ENCODE measurements at regions not wholly inside any gene's neighbourhood (a gene's known extent, or its start where the extent isn't known, plus 50 kb on each side); places are given as distances from the start of the nearest gene placed in this dataset.

DNA sequence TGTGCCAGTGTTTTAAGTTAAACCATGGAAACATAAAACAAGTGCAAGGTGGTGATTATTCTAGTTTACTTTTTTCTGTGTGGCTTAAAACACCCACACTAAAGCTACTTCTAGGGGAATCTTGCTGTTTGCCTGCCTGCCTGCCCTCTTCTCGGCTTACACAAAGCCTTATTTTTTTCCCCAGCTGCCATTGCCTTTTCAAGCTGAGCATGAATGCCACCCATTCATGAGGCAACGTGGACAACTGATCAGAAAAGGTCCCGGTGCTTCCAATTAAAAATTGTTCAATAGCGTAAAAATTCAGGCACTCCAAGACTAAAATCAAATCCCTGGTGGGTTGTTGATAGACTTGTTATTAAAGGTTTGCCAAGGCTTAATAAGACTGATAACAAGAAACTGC lies 401.4 kb downstream of the TMEM161B start:
- CTCF ChIA-PET (ENCODE audit: low intra/inter-chr PET ratio): no interaction called here
- Histone ChIP-seq H3K4me2 (ENCODE audit: insufficient read depth, low read length) (no peak overlapping the region), H3K9ac (ENCODE audit: insufficient read depth in 1 of 2, low read depth in 2 of 2, low read length in 2 of 2) (no peak overlapping the region), H3K4me3 (no peak overlapping the region), H3K4me1 (replicated peaks in 1 of 2; ENCODE audit: control insufficient read depth in 2 of 2, insufficient read depth in 2 of 2, low read length in 2 of 2) (no peaks in the 10 kb centered on the region), H3K36me3 (ENCODE audit: control insufficient read depth, insufficient read depth, low read length) (no peaks in the 10 kb centered on the region), H3K27me3 (ENCODE audit: control insufficient read depth in 2 of 2, insufficient read depth in 2 of 2, low read length in 2 of 2) (no peaks in the 10 kb centered on the region), H3K9me3 (replicated peaks; ENCODE audit: control insufficient read depth, insufficient read depth, low read depth, low read length) (no peaks in the 10 kb centered on the region), H3K79me2 (ENCODE audit: control insufficient read depth, insufficient read depth, low read length) (no peaks in the 10 kb centered on the region), H2AFZ (ENCODE audit: low read depth, low read length) (no peak overlapping the region), H3K27ac (ENCODE audit: extremely low read depth, low read depth, low read length) (no peak overlapping the region), H4K20me1 (replicated peaks; ENCODE audit: control insufficient read depth, insufficient read depth, low read length) (no peaks in the 10 kb centered on the region), H3K9me1 (ENCODE audit: control insufficient read depth, insufficient read depth, low read length) (no peaks in the 10 kb centered on the region)
- intact Hi-C loops (cut with micrococcal nuclease) (no loop called here), in situ Hi-C loops (cut with MboI) (no loop called here)
- no peak for ATAC-seq
- TF ChIP-seq, protein P1, sequence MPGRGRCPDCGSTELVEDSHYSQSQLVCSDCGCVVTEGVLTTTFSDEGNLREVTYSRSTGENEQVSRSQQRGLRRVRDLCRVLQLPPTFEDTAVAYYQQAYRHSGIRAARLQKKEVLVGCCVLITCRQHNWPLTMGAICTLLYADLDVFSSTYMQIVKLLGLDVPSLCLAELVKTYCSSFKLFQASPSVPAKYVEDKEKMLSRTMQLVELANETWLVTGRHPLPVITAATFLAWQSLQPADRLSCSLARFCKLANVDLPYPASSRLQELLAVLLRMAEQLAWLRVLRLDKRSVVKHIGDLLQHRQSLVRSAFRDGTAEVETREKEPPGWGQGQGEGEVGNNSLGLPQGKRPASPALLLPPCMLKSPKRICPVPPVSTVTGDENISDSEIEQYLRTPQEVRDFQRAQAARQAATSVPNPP (IDR thresholded peaks at IDR 0.05; ENCODE audit: borderline replicate concordance, insufficient read depth, insufficient read length): no peak
- TF ChIP-seq MTA1 (IDR thresholded peaks at IDR 0.05; ENCODE audit: borderline replicate concordance) (no peak), KLF6 (CRISPR knock-in tag; IDR thresholded peaks at IDR 0.05; ENCODE audit: borderline replicate concordance) (no peak), TCFL5 (CRISPR knock-in tag; conservative IDR thresholded peaks at IDR 0.05) (no peak), FUS (optimal IDR thresholded peaks at IDR 0.05; ENCODE audit: low read depth, low read length) (no peak), RHOXF2B (CRISPR knock-in tag; conservative IDR thresholded peaks at IDR 0.05) (no peak), CEBPB (tag; IDR thresholded peaks at IDR 0.05) (no peak)
- TF ChIP-seq, protein P2, sequence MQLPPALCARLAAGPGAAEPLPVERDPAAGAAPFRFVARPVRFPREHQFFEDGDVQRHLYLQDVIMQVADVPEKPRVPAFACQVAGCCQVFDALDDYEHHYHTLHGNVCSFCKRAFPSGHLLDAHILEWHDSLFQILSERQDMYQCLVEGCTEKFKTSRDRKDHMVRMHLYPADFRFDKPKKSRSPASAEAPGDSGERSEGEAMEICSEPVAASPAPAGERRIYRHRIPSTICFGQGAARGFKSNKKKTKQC (CRISPR knock-in tag; IDR thresholded peaks at IDR 0.05): no peak
- DNase-seq (ENCODE audit: extremely low read depth in 1 of 4, low spot score in 3 of 4): no peak
- POLR2A ChIA-PET: no interaction called here
- BruUV-seq (replicated peaks): no TSS peak
- 0% methylated on average over 4 of the region's 4 CpGs for WGBS (ENCODE audit: insufficient coverage, low coverage, missing lambda C conversion rate)
- no peak for FAIRE-seq

Data from K562 (cell line).